HCT116 (cell line): ENCODE measurements at regions not wholly inside any gene's neighbourhood (a gene's known extent, or its start where the extent isn't known, plus 50 kb on each side); places are given as distances from the start of the nearest gene placed in this dataset.

ENCODE experiments used
- ATAC-seq: fragments of 200-7000 bp; cut with Tn5 transposase; 2 replicates; pipeline ENCODE4 v1.9.1; 2020; ENCODE audit warnings: mild to moderate bottlenecking, moderate library complexity
- BruUV-seq: library from RNA; stranded (reverse); fragments of 400-500 nt; replicated peaks from 2 replicates; lab custom pipeline; 2021; lab: Mats Ljungman, UMichigan
- CTCF ChIA-PET: fragments of 300-600 bp; sonication (Branson Sonifier 250); formaldehyde crosslinking; loops from one replicate; lab custom pipeline; 2021; ENCODE audit warnings: antibody characterized with exemption; lab: Charles Lee
- POLR2A ChIA-PET: fragments of 300-600, 350-600 bp; sonication (Branson Sonifier 250); formaldehyde crosslinking; loops from one replicate; lab custom pipeline; 2021; ENCODE audit warnings: antibody characterized with exemption; lab: Charles Lee
- RAD21 ChIA-PET, 2 experiments: fragments of 300-600 bp; sonication (Branson Sonifier 250); formaldehyde crosslinking; loops; one replicate each; lab custom pipeline; 2023; ENCODE audit warnings: low total read pairs in 2 of 2; ENCODE audit not compliant: uncharacterized antibody in 2 of 2, unreplicated experiment in 2 of 2, low non-redundant PET in 1 of 2; lab: Charles Lee
- DNase-seq: peaks from one replicate; pipeline ENCODE4 v3.0.0-alpha.2; 2010; ENCODE audit warnings: low read depth, low spot score
- H2AFZ ChIP-seq: fragments of 200-600 bp; shearing (Covaris generic), sonication (generic); 2 replicates; pipeline ENCODE4 v1.6.1; 2017; ENCODE audit warnings: low read depth, mixed run types, mixed read lengths, antibody characterized with exemption, low read length; ENCODE audit not compliant: poor library complexity, severe bottlenecking
- H3K27ac ChIP-seq: 2 replicates; pipeline ENCODE4 v1.5.1; 2012; ENCODE audit warnings: low read depth, low read length
- H3K27me3 ChIP-seq: fragments of 200-600 bp; sonication (generic); 2 replicates; pipeline ENCODE4 v1.6.1; 2016; ENCODE audit warnings: mixed run types, low read length, mixed read lengths; ENCODE audit not compliant: insufficient read depth
- H3K36me3 ChIP-seq, 2 experiments: fragments of 200-500 bp in 1 of 2; fragments of 200-600 bp in 1 of 2; sonication (Bioruptor generic) in 1 of 2; sonication (generic) in 1 of 2; 2 replicates each; pipeline versions ENCODE4 v1.5.1 to v1.6.1; 2014 to 2016; ENCODE audit warnings: low read length in 2 of 2, inconsistent platforms in 1 of 2, mixed read lengths in 1 of 2, mixed run types in 1 of 2; ENCODE audit not compliant: insufficient read depth in 2 of 2, control insufficient read depth in 1 of 2
- H3K4me1 ChIP-seq, 2 experiments: fragments of 200-600 bp in 1 of 2; sonication (generic) in 1 of 2; 2 replicates each; pipeline versions ENCODE4 v1.5.1 to v1.6.1; 2012 to 2017; ENCODE audit warnings: low read length in 2 of 2, inconsistent platforms in 1 of 2, mild to moderate bottlenecking in 1 of 2, mixed read lengths in 1 of 2, mixed run types in 1 of 2, moderate library complexity in 1 of 2; ENCODE audit not compliant: insufficient read depth in 2 of 2, control insufficient read depth in 1 of 2
- H3K4me2 ChIP-seq: fragments of 200-600 bp; sonication (generic); 2 replicates; pipeline ENCODE4 v1.6.1; 2017; ENCODE audit warnings: mixed run types, low read length, mixed read lengths
- H3K4me3 ChIP-seq, 2 experiments: fragments of 200-600 bp in 1 of 2; sonication (generic) in 1 of 2; replicated peaks in 1 of 2; 2 replicates each; pipeline ENCODE4 v1.5.1; 2011 to 2016; ENCODE audit warnings: low read length in 2 of 2, control low read depth in 1 of 2, low read depth in 1 of 2, mild to moderate bottlenecking in 1 of 2, mixed read lengths in 1 of 2, mixed run types in 1 of 2
- H3K79me2 ChIP-seq: fragments of 200-600 bp; sonication (generic); 2 replicates; pipeline ENCODE4 v1.6.1; 2017; ENCODE audit warnings: mild to moderate bottlenecking, mixed run types, low read length, moderate library complexity, mixed read lengths; ENCODE audit not compliant: insufficient read depth
- H3K9ac ChIP-seq: fragments of 200-600 bp; sonication (generic); 2 replicates; pipeline ENCODE4 v1.6.1; 2016; ENCODE audit warnings: low read length, mixed read lengths
- H3K9me2 ChIP-seq: fragments of 200-600 bp; sonication (generic), shearing (Covaris generic); 2 replicates; pipeline ENCODE4 v1.6.1; 2017; ENCODE audit warnings: mixed run types, mild to moderate bottlenecking, moderate library complexity; ENCODE audit not compliant: insufficient read depth
- H3K9me3 ChIP-seq, 2 experiments: fragments of 200-500 bp in 1 of 2; fragments of 200-600 bp in 1 of 2; sonication (Bioruptor generic) in 1 of 2; sonication (generic) in 1 of 2; 2 replicates each; pipeline ENCODE4 v1.6.1; 2014 to 2017; ENCODE audit warnings: low read length in 2 of 2, mixed read lengths in 2 of 2, inconsistent platforms in 1 of 2, low read depth in 1 of 2, mild to moderate bottlenecking in 1 of 2, mixed run types in 1 of 2, moderate library complexity in 1 of 2; ENCODE audit not compliant: control insufficient read depth in 1 of 2, insufficient read depth in 1 of 2
- H4K20me1 ChIP-seq: fragments of 200-600 bp; sonication (generic), shearing (Covaris generic); 2 replicates; pipeline ENCODE4 v1.6.1; 2017; ENCODE audit warnings: mixed run types, mild to moderate bottlenecking, moderate library complexity; ENCODE audit not compliant: insufficient read depth
- CBX3 ChIP-seq: IDR thresholded peaks from 2 replicates; pipeline ENCODE4 v1.6.1; 2012; ENCODE audit warnings: low read depth
- CEBPB ChIP-seq: IDR thresholded peaks from 2 replicates; pipeline ENCODE4 v1.6.1; 2012; ENCODE audit warnings: low read depth
- EGR1 ChIP-seq: IDR thresholded peaks from 2 replicates; pipeline ENCODE4 v1.6.1; 2012; ENCODE audit warnings: low read depth
- ELF1 ChIP-seq: IDR thresholded peaks from 2 replicates; pipeline ENCODE4 v1.6.1; 2012; ENCODE audit warnings: low read depth, borderline replicate concordance
- EZH2 ChIP-seq: fragments of 200-600 bp; sonication (generic); IDR thresholded peaks from 2 replicates; pipeline ENCODE4 v1.6.1; 2017; ENCODE audit warnings: antibody characterized with exemption, mixed run types
- FOSL1 ChIP-seq: IDR thresholded peaks from 2 replicates; pipeline ENCODE4 v1.6.1; 2012; ENCODE audit warnings: low read depth
- JUND ChIP-seq: IDR thresholded peaks from 2 replicates; pipeline ENCODE4 v1.6.1; 2012
- SIN3A ChIP-seq: IDR thresholded peaks from 2 replicates; pipeline ENCODE4 v1.6.1; 2012; ENCODE audit warnings: low read depth
- SP1 ChIP-seq: IDR thresholded peaks from 2 replicates; pipeline ENCODE4 v1.6.1; 2012; ENCODE audit warnings: low read depth
- SRF ChIP-seq: IDR thresholded peaks from 2 replicates; pipeline ENCODE4 v1.6.1; 2012; ENCODE audit warnings: low read depth
- ZFX ChIP-seq: fragments of 450-650 bp; IDR thresholded peaks from 2 replicates; pipeline ENCODE4 v1.6.1; 2017
- ZNF274 ChIP-seq: fragments of 200-500 bp; sonication (Bioruptor generic); IDR thresholded peaks from 2 replicates; pipeline ENCODE4 v1.6.1; 2014; ENCODE audit warnings: mild to moderate bottlenecking, low read depth, low read length, inconsistent platforms
- intact Hi-C: fragments of 100-400 bp; cut with micrococcal nuclease; formaldehyde crosslinking; loops from 2 replicates; pipeline ENCODE4 v1.10.0; 2022
- TF ChIP-seq, protein P1 (sequence below): IDR thresholded peaks from 2 replicates; pipeline ENCODE4 v1.6.1; 2011; ENCODE audit warnings: mild to moderate bottlenecking, low read length, moderate library complexity; ENCODE audit not compliant: insufficient replicate concordance; ENCODE audit errors: extremely low read depth
- TF ChIP-seq, protein P2 (sequence below): IDR thresholded peaks from 2 replicates; pipeline ENCODE4 v1.6.1; 2012

DNA sequence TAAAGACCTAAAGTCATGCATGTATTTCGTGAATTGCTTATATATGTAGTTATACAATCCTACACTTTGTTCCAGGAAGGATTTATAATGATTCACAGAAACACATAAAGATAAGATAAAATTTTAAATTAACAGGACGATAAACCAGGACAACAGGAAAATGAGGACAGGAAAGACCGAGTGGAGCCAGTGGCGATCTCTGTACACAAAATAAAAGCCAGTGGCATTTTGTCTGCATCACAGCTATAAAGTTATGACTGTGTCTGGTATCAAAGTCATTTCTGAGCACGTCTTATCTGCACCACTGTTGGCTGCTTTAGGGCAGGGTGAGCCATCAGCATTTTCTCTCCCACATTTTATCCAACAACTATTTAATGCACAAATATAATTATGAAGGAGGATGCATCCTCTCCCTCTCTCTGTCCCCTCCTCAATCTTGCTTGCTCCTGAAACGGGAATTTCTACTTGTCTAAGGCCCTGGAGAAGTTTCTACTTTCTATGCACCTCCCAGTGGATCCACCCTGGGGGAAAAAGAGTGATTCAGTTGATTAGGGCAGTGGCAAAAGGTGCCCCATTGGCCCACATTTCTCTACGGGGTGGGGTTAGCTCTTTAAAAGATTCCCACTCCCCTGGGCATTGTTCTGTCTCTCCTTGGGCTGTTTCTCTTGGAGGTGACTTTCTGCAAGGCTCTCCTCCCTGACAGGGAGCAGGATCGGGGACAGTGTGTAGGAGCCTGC lies 159.4 kb upstream of the UBE2E1 start:
- H3K27ac ChIP-seq: no peak overlapping the region
- intact Hi-C loops: no loop called here

DNA sequence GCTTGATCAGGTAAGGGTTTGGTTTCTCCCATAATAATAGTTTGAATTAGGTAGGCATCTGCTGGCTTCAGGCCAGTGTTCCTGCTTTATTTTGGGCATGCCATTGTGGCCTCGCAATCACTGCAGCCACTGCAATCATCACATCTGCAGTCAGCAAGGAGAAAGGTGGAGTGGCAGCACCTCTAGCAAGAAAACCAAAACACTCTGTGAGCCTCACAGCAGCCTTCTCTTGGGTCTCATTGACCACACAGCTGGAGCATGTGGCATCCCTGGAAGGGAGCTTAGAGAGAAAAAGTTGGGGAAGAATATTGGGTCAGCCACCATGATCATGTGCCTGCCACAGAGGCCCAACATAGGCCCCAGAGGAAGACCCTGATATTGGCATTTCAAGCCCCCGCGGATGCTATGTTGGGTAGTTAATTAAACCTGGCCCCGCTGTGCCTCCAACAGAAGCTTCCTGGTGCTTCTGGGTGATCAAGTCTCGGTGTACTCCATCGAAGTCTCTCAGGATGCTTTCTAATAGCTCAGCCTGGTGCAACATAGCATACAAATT lies 158.0 kb upstream of the UBE2E1 start:
- TF ChIP-seq ZFX: no peak
- TF ChIP-seq EGR1: no peak
- TF ChIP-seq EZH2: no peak
- TF ChIP-seq ELF1: no peak
- TF ChIP-seq, protein P1, sequence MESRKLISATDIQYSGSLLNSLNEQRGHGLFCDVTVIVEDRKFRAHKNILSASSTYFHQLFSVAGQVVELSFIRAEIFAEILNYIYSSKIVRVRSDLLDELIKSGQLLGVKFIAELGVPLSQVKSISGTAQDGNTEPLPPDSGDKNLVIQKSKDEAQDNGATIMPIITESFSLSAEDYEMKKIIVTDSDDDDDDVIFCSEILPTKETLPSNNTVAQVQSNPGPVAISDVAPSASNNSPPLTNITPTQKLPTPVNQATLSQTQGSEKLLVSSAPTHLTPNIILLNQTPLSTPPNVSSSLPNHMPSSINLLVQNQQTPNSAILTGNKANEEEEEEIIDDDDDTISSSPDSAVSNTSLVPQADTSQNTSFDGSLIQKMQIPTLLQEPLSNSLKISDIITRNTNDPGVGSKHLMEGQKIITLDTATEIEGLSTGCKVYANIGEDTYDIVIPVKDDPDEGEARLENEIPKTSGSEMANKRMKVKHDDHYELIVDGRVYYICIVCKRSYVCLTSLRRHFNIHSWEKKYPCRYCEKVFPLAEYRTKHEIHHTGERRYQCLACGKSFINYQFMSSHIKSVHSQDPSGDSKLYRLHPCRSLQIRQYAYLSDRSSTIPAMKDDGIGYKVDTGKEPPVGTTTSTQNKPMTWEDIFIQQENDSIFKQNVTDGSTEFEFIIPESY: no peak
- no peak for TF ChIP-seq SRF
- TF ChIP-seq CEBPB: no peak
- TF ChIP-seq ZNF274: no peak
- no peak for TF ChIP-seq JUND
- TF ChIP-seq SP1: no peak
- no peak for TF ChIP-seq SIN3A
- no peak for TF ChIP-seq CBX3
- no peak for TF ChIP-seq FOSL1
- TF ChIP-seq, protein P2, sequence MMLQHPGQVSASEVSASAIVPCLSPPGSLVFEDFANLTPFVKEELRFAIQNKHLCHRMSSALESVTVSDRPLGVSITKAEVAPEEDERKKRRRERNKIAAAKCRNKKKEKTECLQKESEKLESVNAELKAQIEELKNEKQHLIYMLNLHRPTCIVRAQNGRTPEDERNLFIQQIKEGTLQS: no peak
- Histone ChIP-seq H4K20me1 (no peaks in the 10 kb centered on the region), H3K27me3 (no peaks in the 10 kb centered on the region), H3K4me1 (peaks cover 0 to 26% of the 10 kb centered on the region in 2 experiments; a peak in 2 of 4 replicates), H3K4me3 (no peak overlapping the region), H3K9me3 (no peaks in the 10 kb centered on the region), H2AFZ (no peak overlapping the region), H3K9ac (no peak overlapping the region), H3K27ac (no peak overlapping the region), H3K36me3 (no peaks in the 10 kb centered on the region), H3K9me2 (no peaks in the 10 kb centered on the region), H3K4me2 (no peak overlapping the region), H3K79me2 (no peaks in the 10 kb centered on the region)
- ATAC-seq (no peak), DNase-seq (no peak)
- BruUV-seq: no TSS peak
- POLR2A ChIA-PET: no interaction called here
- RAD21 ChIA-PET: interaction anchor here in 1 of 2 experiments (0.5 to 1.0 kb wide), 2 partner anchors 114 to 142 kb away, joined by 3 to 6 read pairs; no protein-coding TSS in a partner anchor
- intact Hi-C loops: no loop called here
- CTCF ChIA-PET: interaction anchor here (1.1 to 1.2 kb wide), 2 partner anchors 186 to 241 kb away, joined by 4 to 8 read pairs; no protein-coding TSS in a partner anchor

More for the DNA sequence above, 159.4 kb upstream of the UBE2E1 start:
- no peaks in the 10 kb centered on the region for H4K20me1 ChIP-seq
- H2AFZ ChIP-seq: no peak overlapping the region
- H3K27me3 ChIP-seq: no peaks in the 10 kb centered on the region
- POLR2A ChIA-PET: no interaction called here
- no peaks in the 10 kb centered on the region for H3K36me3 ChIP-seq
- no peaks in the 10 kb centered on the region for H3K79me2 ChIP-seq
- no peak for DNase-seq
- H3K4me1 ChIP-seq: peaks cover 0 to 26% of the 10 kb centered on the region in 2 experiments; a peak in 2 of 4 replicates
- H3K9ac ChIP-seq: no peak overlapping the region
- no peak overlapping the region for H3K4me3 ChIP-seq
- no peak for TF ChIP-seq SIN3A
- TF ChIP-seq, all 23 proteins: peak for 0
- no peaks in the 10 kb centered on the region for H3K9me3 ChIP-seq
- BruUV-seq: no TSS peak
- no peak overlapping the region for H3K4me2 ChIP-seq
- ATAC-seq: no peak
- no peaks in the 10 kb centered on the region for H3K9me2 ChIP-seq
- RAD21 ChIA-PET: no interaction called here
- CTCF ChIA-PET: no interaction called here
